ENCODE measurements at regions not wholly inside any gene's neighbourhood (a gene's known extent, or its start where the extent isn't known, plus 50 kb on each side); places are given as distances from the start of the nearest gene placed in this dataset.
"Not testable (repeated sequence)": the region's sequence is repeated elsewhere in the genome, so short reads cannot be mapped to it uniquely, and the experiment has no call there.

GRCh38 chr3:178342111-178342510 is 194.1 kb upstream of the KCNMB2 start:
- Histone ChIP-seq H3K27me3 (no peaks in the 10 kb centered on the region), H3K9me3 (no peaks in the 10 kb centered on the region), H3K4me3 (no peak overlapping the region), H3K27ac (no peak overlapping the region), H3K4me1 (peaks cover 9% of the 10 kb centered on the region), H3K36me3 (ENCODE audit: low read depth, missing control alignments) (no peaks in the 10 kb centered on the region)
- intact Hi-C loops (cut with DNase I; ENCODE audit: low total_unique reads) = no loop called here
- no peak for DNase-seq
- TF ChIP-seq CTCF (IDR thresholded peaks at IDR 0.05) (no peak), POLR2A (IDR thresholded peaks at IDR 0.05) (no peak)
- WGBS, 2 donors = 49% methylated on average over 2 of the region's 2 CpGs

GRCh38 chr3:178343433-178344038 is 192.7 kb upstream of the KCNMB2 start:
- intact Hi-C loops (cut with DNase I; ENCODE audit: low total_unique reads) = no loop called here
- H3K4me3 ChIP-seq = no peak overlapping the region
- no peak for DNase-seq
- H3K4me1 ChIP-seq = peaks cover 9% of the 10 kb centered on the region
- H3K9me3 ChIP-seq = no peaks in the 10 kb centered on the region
- H3K36me3 ChIP-seq (ENCODE audit: low read depth, missing control alignments) = no peaks in the 10 kb centered on the region
- no peaks in the 10 kb centered on the region for H3K27me3 ChIP-seq
- no peak overlapping the region for H3K27ac ChIP-seq
- WGBS, 2 donors = 88 to 98% methylated on average over 4 to 5 of the region's 5 CpGs
- no peak for TF ChIP-seq CTCF (IDR thresholded peaks at IDR 0.05)
- no peak for TF ChIP-seq POLR2A (IDR thresholded peaks at IDR 0.05)

GRCh38 chr3:178345944-178346343 is 190.3 kb upstream of the KCNMB2 start:
- peaks cover 9% of the 10 kb centered on the region for H3K4me1 ChIP-seq
- no peaks in the 10 kb centered on the region for H3K9me3 ChIP-seq
- DNase-seq = no peak
- no peak overlapping the region for H3K27ac ChIP-seq
- intact Hi-C loops (cut with DNase I; ENCODE audit: low total_unique reads) = no loop called here
- H3K27me3 ChIP-seq = no peaks in the 10 kb centered on the region
- WGBS, 2 donors = 91% methylated on average over 4 of the region's 4 CpGs
- H3K36me3 ChIP-seq (ENCODE audit: low read depth, missing control alignments) = no peaks in the 10 kb centered on the region
- no peak for TF ChIP-seq CTCF (IDR thresholded peaks at IDR 0.05)
- no peak for TF ChIP-seq POLR2A (IDR thresholded peaks at IDR 0.05)
- H3K4me3 ChIP-seq = no peak overlapping the region

GRCh38 chr3:178348561-178349217 is 187.5 kb upstream of the KCNMB2 start:
- H3K36me3 ChIP-seq (ENCODE audit: low read depth, missing control alignments); H3K4me3 ChIP-seq; H3K27me3 ChIP-seq; intact Hi-C loops (cut with DNase I; ENCODE audit: low total_unique reads); H3K9me3 ChIP-seq; H3K4me1 ChIP-seq; DNase-seq; H3K27ac ChIP-seq: not testable (repeated sequence)
- WGBS, 2 donors = 96 to 99% methylated on average over 11 of the region's 11 CpGs

- intact Hi-C loops (cut with DNase I; ENCODE audit: low total_unique reads); H3K27me3 ChIP-seq; H3K4me3 ChIP-seq; H3K4me1 ChIP-seq; H3K9me3 ChIP-seq; DNase-seq; H3K36me3 ChIP-seq (ENCODE audit: low read depth, missing control alignments); H3K27ac ChIP-seq: not testable (repeated sequence)
- WGBS, 2 donors = 88 to 92% methylated on average over 4 of the region's 4 CpGs
Observed at GRCh38 chr3:178349218-178349596, 187.0 kb upstream of the KCNMB2 start.

GRCh38 chr3:178350763-178351162 is 185.5 kb upstream of the KCNMB2 start:
- no peaks in the 10 kb centered on the region for H3K27me3 ChIP-seq
- no peak for DNase-seq
- H3K4me3 ChIP-seq = no peak overlapping the region
- no peaks in the 10 kb centered on the region for H3K9me3 ChIP-seq
- H3K4me1 ChIP-seq = no peaks in the 10 kb centered on the region
- WGBS, 2 donors = 67 to 73% methylated on average over 3 of the region's 3 CpGs
- no peak for TF ChIP-seq POLR2A (IDR thresholded peaks at IDR 0.05)
- TF ChIP-seq CTCF (IDR thresholded peaks at IDR 0.05) = no peak
- intact Hi-C loops (cut with DNase I; ENCODE audit: low total_unique reads) = no loop called here
- no peaks in the 10 kb centered on the region for H3K36me3 ChIP-seq (ENCODE audit: low read depth, missing control alignments)
- no peak overlapping the region for H3K27ac ChIP-seq

All from testis (tissue), 2 donors.